HEK293 (cell line): ENCODE measurements at regions not wholly inside any gene's neighbourhood (a gene's known extent, or its start where the extent isn't known, plus 50 kb on each side); places are given as distances from the start of the nearest gene placed in this dataset.

ENCODE experiments used
- CTCF ChIA-PET: fragments of 350-600 bp; formaldehyde crosslinking; extraction: SDS; loops from one replicate; lab custom pipeline; 2021; ENCODE audit warnings: antibody characterized with exemption; lab: Yijun Ruan, JAX
- POLR2A ChIA-PET: fragments of 300-600 bp; formaldehyde crosslinking; extraction: SDS; loops from one replicate; lab custom pipeline; 2020; ENCODE audit warnings: antibody characterized with exemption, inconsistent platforms; lab: Yijun Ruan, JAX
- H3K27ac ChIP-seq: fragments of 200-500 bp; sonication (Bioruptor generic); 2 replicates; pipeline ENCODE4 v1.5.1; 2014; ENCODE audit warnings: low read depth, low read length, control low read depth, inconsistent platforms; ENCODE audit errors: extremely low read depth
- H3K36me3 ChIP-seq, 2 experiments: fragments of 200-500 bp in 1 of 2; sonication (Bioruptor generic) in 1 of 2; 1 replicate in 1 of 2; 2 replicates in 1 of 2; pipeline ENCODE4 v1.5.1; 2014 to 2017; ENCODE audit warnings: inconsistent platforms in 2 of 2, low read length in 2 of 2; ENCODE audit not compliant: control insufficient read depth in 2 of 2, insufficient read depth in 1 of 2
- H3K4me1 ChIP-seq: fragments of 200-500 bp; sonication (Bioruptor generic); 2 replicates; pipeline ENCODE4 v1.5.1; 2014; ENCODE audit warnings: mild to moderate bottlenecking, low read length, inconsistent platforms; ENCODE audit not compliant: control insufficient read depth, insufficient read depth
- H3K4me3 ChIP-seq: 2 replicates; pipeline ENCODE4 v1.5.1; 2011; ENCODE audit warnings: low read depth, mild to moderate bottlenecking, control low read depth, low read length, moderate library complexity
- H3K9me3 ChIP-seq: fragments of 200-500 bp; sonication (Bioruptor generic); 2 replicates; pipeline ENCODE4 v1.5.1; 2014; ENCODE audit warnings: low read depth, low read length, inconsistent platforms; ENCODE audit not compliant: control insufficient read depth, insufficient read depth
- FEZF1 ChIP-seq: fragments of 450-650 bp; formaldehyde crosslinking; IDR thresholded peaks from 2 replicates; pipeline ENCODE4 v1.5.1; 2016; ENCODE audit warnings: missing biosample characterization, missing genetic modification characterization
- KLF17 ChIP-seq: fragments of 450-650 bp; formaldehyde crosslinking; IDR thresholded peaks from 2 replicates; pipeline ENCODE4 v1.5.1; 2016; ENCODE audit warnings: missing biosample characterization, missing genetic modification characterization
- OSR2 ChIP-seq: fragments of 450-650 bp; formaldehyde crosslinking; IDR thresholded peaks from 2 replicates; pipeline ENCODE4 v1.5.1; 2016; ENCODE audit warnings: missing biosample characterization, missing genetic modification characterization
- PRDM6 ChIP-seq: fragments of 450-650 bp; formaldehyde crosslinking; IDR thresholded peaks from 2 replicates; pipeline ENCODE4 v1.5.1; 2017; ENCODE audit warnings: missing biosample characterization, missing genetic modification characterization
- SCRT2 ChIP-seq: fragments of 450-650 bp; formaldehyde crosslinking; IDR thresholded peaks from 2 replicates; pipeline ENCODE4 v1.5.1; 2016; ENCODE audit warnings: missing biosample characterization, missing genetic modification characterization
- SP7 ChIP-seq: fragments of 450-650 bp; formaldehyde crosslinking; IDR thresholded peaks from 2 replicates; pipeline ENCODE4 v1.5.1; 2016; ENCODE audit warnings: missing biosample characterization, missing genetic modification characterization
- ZBTB44 ChIP-seq: fragments of 450-650 bp; IDR thresholded peaks from 2 replicates; pipeline ENCODE4 v1.5.1; 2018; ENCODE audit warnings: missing biosample characterization, mild to moderate bottlenecking, missing genetic modification characterization
- ZNF138 ChIP-seq: fragments of 450-650 bp; formaldehyde crosslinking; IDR thresholded peaks from 2 replicates; pipeline ENCODE4 v1.5.1; 2016; ENCODE audit warnings: missing biosample characterization, missing genetic modification characterization, borderline replicate concordance
- ZNF148 ChIP-seq: fragments of 450-650 bp; formaldehyde crosslinking; IDR thresholded peaks from 2 replicates; pipeline ENCODE4 v1.5.0; 2017; ENCODE audit warnings: missing biosample characterization, missing genetic modification characterization, borderline replicate concordance
- ZNF174 ChIP-seq: fragments of 450-650 bp; formaldehyde crosslinking; IDR thresholded peaks from 2 replicates; pipeline ENCODE4 v1.5.0; 2017; ENCODE audit warnings: missing biosample characterization, mild to moderate bottlenecking, missing genetic modification characterization
- ZNF302 ChIP-seq: fragments of 450-650 bp; formaldehyde crosslinking; IDR thresholded peaks from 2 replicates; pipeline ENCODE4 v1.5.1; 2016; ENCODE audit warnings: missing biosample characterization, missing genetic modification characterization, low read depth
- ZNF596 ChIP-seq: fragments of 450-650 bp; IDR thresholded peaks from 2 replicates; pipeline ENCODE4 v1.5.0; 2018; ENCODE audit warnings: missing biosample characterization, mild to moderate bottlenecking, missing genetic modification characterization, moderate library complexity
- ZNF626 ChIP-seq: fragments of 450-650 bp; sonication (Bioruptor Pico); formaldehyde crosslinking; IDR thresholded peaks from 2 replicates; pipeline ENCODE4 v1.5.1; 2018; ENCODE audit warnings: missing biosample characterization, missing genetic modification characterization, inconsistent platforms
- ZNF664 ChIP-seq: fragments of 450-650 bp; formaldehyde crosslinking; IDR thresholded peaks from 2 replicates; pipeline ENCODE4 v1.5.1; 2016; ENCODE audit warnings: missing biosample characterization, missing genetic modification characterization
- ZSCAN30 ChIP-seq: fragments of 450-650 bp; IDR thresholded peaks from 2 replicates; pipeline ENCODE4 v1.5.1; 2018; ENCODE audit warnings: missing biosample characterization, mild to moderate bottlenecking, missing genetic modification characterization, moderate library complexity
- TF ChIP-seq, protein P1 (sequence below): fragments of 450-650 bp; formaldehyde crosslinking; IDR thresholded peaks from 2 replicates; pipeline ENCODE4 v1.5.1; 2017; ENCODE audit warnings: missing biosample characterization, missing genetic modification characterization
- TF ChIP-seq, protein P2 (sequence below): sonication (generic); formaldehyde crosslinking; IDR thresholded peaks from 2 replicates; pipeline ENCODE4 v1.8.1; 2022; ENCODE audit warnings: mild to moderate bottlenecking, moderate library complexity, missing genetic modification reagents

DNA sequence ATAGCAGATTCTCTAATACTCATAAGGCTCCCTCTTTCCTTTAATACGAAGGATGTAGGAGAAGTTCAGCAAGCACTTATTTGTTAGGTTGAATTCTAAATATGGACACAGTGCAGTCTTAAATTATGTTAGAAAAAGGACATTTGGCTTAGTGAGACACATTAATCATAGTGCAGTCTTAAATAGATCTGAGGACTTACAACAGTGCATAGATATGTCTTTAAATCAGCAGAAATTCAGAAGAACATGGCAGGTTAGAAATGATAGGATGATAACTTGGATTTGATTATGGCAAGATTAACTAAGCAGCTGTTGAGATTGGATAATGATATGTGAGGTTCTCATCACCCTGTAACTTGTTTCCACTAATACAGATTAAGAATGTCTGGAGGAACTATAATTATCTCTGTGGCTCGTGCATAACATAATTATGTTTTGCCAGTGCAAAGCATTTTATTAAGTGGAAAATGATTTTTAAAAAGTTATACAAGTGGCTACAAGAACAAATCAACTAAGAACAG is 485.9 kb downstream of the USP25 start:
- Histone ChIP-seq H3K9me3 (no peaks in the 10 kb centered on the region), H3K4me3 (no peak overlapping the region), H3K36me3 (no peaks in the 10 kb centered on the region; a peak in 1 of 3 replicates), H3K27ac (no peak overlapping the region), H3K4me1 (peaks cover 25% of the 10 kb centered on the region)
- CTCF ChIA-PET: interaction anchor here (0.5 to 1.5 kb wide), 2 partner anchors 19 to 56 kb away, joined by 3 to 4 read pairs; no protein-coding TSS in a partner anchor
- TF ChIP-seq, protein P1, sequence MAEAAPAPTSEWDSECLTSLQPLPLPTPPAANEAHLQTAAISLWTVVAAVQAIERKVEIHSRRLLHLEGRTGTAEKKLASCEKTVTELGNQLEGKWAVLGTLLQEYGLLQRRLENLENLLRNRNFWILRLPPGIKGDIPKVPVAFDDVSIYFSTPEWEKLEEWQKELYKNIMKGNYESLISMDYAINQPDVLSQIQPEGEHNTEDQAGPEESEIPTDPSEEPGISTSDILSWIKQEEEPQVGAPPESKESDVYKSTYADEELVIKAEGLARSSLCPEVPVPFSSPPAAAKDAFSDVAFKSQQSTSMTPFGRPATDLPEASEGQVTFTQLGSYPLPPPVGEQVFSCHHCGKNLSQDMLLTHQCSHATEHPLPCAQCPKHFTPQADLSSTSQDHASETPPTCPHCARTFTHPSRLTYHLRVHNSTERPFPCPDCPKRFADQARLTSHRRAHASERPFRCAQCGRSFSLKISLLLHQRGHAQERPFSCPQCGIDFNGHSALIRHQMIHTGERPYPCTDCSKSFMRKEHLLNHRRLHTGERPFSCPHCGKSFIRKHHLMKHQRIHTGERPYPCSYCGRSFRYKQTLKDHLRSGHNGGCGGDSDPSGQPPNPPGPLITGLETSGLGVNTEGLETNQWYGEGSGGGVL (tag by site-specific recombination): no peak
- TF ChIP-seq ZNF596 (no peak), ZNF138 (tag by site-specific recombination) (no peak), ZNF148 (tag by site-specific recombination) (no peak), ZNF626 (tag by site-specific recombination) (no peak), KLF17 (tag by site-specific recombination) (no peak), SCRT2 (tag by site-specific recombination) (no peak), SP7 (tag by site-specific recombination) (peak; percentile 57; the same call in 1 of the 2 replicates)
- TF ChIP-seq, protein P2, sequence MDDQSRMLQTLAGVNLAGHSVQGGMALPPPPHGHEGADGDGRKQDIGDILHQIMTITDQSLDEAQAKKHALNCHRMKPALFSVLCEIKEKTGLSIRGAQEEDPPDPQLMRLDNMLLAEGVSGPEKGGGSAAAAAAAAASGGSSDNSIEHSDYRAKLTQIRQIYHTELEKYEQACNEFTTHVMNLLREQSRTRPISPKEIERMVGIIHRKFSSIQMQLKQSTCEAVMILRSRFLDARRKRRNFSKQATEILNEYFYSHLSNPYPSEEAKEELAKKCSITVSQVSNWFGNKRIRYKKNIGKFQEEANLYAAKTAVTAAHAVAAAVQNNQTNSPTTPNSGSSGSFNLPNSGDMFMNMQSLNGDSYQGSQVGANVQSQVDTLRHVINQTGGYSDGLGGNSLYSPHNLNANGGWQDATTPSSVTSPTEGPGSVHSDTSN (CRISPR knock-in tag): no peak
- POLR2A ChIA-PET: no interaction called here

DNA sequence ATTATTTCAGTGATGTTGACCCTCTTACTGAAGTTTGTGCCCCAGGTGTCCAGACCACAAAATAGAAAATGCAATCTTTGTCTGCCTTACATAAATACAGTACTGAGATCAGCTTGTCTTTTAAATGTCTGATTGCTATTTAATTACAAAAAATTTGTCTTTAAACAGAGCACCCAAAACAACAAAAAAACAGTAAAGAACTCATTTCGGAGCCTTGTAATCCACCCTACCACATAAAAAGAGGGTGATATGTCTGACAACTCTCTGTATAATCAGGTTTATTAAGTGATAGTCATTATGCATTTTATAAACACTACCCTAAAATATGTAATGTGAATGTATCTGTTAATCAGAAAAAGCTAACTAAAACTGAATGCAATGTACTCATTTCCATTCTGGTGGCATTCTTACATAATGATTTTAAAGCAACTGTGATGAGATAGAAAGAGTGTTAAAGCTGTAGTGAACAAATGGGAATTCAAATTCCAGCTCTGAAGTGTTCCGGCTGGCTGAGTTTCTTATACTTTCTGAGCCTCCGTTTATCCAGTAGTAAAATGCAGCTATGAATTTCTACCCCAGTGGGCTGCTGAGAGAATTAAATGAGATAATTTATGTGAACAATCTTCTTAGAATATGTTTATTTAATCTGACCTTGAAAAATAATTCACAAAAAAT is 486.6 kb downstream of the USP25 start:
- H3K4me1 ChIP-seq: peaks cover 23% of the 10 kb centered on the region
- H3K27ac ChIP-seq: no peak overlapping the region
- 0 out of 2 replicates have a peak, but pooled peaks have one; percentile 6 for TF ChIP-seq ZBTB44 (tag by site-specific recombination)
- TF ChIP-seq OSR2 (tag by site-specific recombination): 0 out of 2 replicates have a peak, but pooled peaks have one; percentile 13
- TF ChIP-seq ZSCAN30 (tag by site-specific recombination): no peak
- peak; percentile 41; the same call in 1 of the 2 replicates for TF ChIP-seq ZNF664 (tag by site-specific recombination)
- TF ChIP-seq ZNF174 (tag by site-specific recombination): no peak
- TF ChIP-seq SP7 (tag by site-specific recombination): no peak
- TF ChIP-seq ZNF302: no peak
- TF ChIP-seq PRDM6: peak; percentile 38; the same call in 1 of the 2 replicates
- TF ChIP-seq FEZF1: peak; percentile 12; the same call in 1 of the 2 replicates
- H3K4me3 ChIP-seq: no peak overlapping the region
- ChIA-PET POLR2A (no interaction called here), CTCF (interaction anchor here (0.5 to 1.5 kb wide), 2 partner anchors 20 to 57 kb away, joined by 3 to 4 read pairs; no protein-coding TSS in a partner anchor)
- no peaks in the 10 kb centered on the region; a peak in 1 of 3 replicates for H3K36me3 ChIP-seq
- no peaks in the 10 kb centered on the region for H3K9me3 ChIP-seq
